Endothelial cell (in vitro differentiated cells): ENCODE measurements at regions not wholly inside any gene's neighbourhood (a gene's known extent, or its start where the extent isn't known, plus 50 kb on each side); places are given as distances from the start of the nearest gene placed in this dataset.

ENCODE experiments used
- DNase-seq: peaks from one replicate; pipeline ENCODE4 v3.0.0; 2021; ENCODE audit warnings: low spot score
- H3K27ac Mint-ChIP-seq: one replicate; pipeline ENCODE4 v1.8.0; 2021; ENCODE audit warnings: mixed read lengths, inconsistent platforms; ENCODE audit not compliant: unreplicated experiment
- H3K27me3 Mint-ChIP-seq: one replicate; pipeline ENCODE4 v1.8.0; 2021; ENCODE audit warnings: mild to moderate bottlenecking, moderate library complexity, mixed read lengths, inconsistent platforms; ENCODE audit not compliant: unreplicated experiment
- H3K36me3 Mint-ChIP-seq: one replicate; pipeline ENCODE4 v1.8.0; 2021; ENCODE audit warnings: mild to moderate bottlenecking, low read depth, mixed read lengths, inconsistent platforms; ENCODE audit not compliant: unreplicated experiment
- H3K4me1 Mint-ChIP-seq: one replicate; pipeline ENCODE4 v1.8.0; 2021; ENCODE audit warnings: mild to moderate bottlenecking, mixed read lengths, inconsistent platforms; ENCODE audit not compliant: unreplicated experiment
- H3K4me3 Mint-ChIP-seq: one replicate; pipeline ENCODE4 v1.8.0; 2021; ENCODE audit warnings: mild to moderate bottlenecking, mixed read lengths, inconsistent platforms; ENCODE audit not compliant: unreplicated experiment
- H3K9me3 Mint-ChIP-seq: one replicate; pipeline ENCODE4 v1.8.0; 2021; ENCODE audit warnings: mixed read lengths, inconsistent platforms; ENCODE audit not compliant: unreplicated experiment
- CTCF ChIP-seq: fragments of 200-600 bp; sonication (generic); IDR thresholded peaks from one replicate; pipeline ENCODE4 v1.5.0; 2021; ENCODE audit warnings: antibody characterized with exemption; ENCODE audit not compliant: unreplicated experiment

DNA sequence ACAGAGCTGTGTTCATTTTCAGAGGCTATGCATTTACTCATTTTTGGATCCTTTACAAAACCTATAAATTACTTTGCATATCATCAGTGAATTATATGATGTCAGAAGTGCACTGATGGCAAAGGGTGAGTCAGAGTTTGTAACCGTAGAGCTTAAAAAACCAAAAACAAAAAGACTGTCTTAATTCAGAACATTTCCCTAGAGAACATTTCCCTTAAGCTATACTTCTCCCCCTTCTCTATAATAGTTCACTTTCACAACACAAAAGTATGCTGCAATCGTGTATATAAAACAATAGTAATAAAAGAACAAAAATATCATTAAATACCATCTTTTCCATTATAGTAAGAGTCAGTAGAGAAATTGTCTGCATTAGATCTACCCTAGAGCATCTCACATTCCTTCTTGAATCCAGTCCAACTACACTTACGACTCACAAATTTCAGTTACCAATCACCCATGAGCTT lies 934.9 kb downstream of the LRFN5 start:
- H3K27me3 Mint-ChIP-seq: no peaks in the 10 kb centered on the region
- H3K9me3 Mint-ChIP-seq: no peaks in the 10 kb centered on the region
- no peak for TF ChIP-seq CTCF
- DNase-seq: no peak
- H3K4me1 Mint-ChIP-seq: no peaks in the 10 kb centered on the region
- H3K4me3 Mint-ChIP-seq: no peak overlapping the region
- no peak overlapping the region for H3K27ac Mint-ChIP-seq
- no peaks in the 10 kb centered on the region for H3K36me3 Mint-ChIP-seq

DNA sequence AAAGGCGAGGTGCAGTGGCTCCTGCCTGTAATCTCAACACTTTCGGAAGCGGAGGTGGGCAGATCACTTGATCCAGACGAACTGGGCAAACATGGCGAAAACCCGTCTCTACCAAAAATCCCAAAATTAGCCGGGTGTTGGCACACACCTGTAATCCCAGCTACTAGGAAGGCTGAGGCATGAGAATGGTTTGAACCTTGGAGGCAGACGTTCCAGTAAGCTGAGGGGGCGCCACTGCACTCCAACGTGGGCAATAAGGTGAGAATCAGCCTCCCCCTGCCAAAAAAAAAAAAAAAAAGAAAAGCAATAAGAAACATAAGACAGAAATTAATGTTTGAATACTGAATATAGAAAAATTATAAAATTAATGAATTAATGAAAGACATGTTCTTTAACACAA lies 928.7 kb downstream of the LRFN5 start:
- Mint-ChIP-seq H3K4me3 (no peak overlapping the region), H3K9me3 (no peaks in the 10 kb centered on the region), H3K27ac (no peak overlapping the region), H3K27me3 (peaks cover 2% of the 10 kb centered on the region), H3K36me3 (no peaks in the 10 kb centered on the region), H3K4me1 (no peaks in the 10 kb centered on the region)
- no peak for TF ChIP-seq CTCF
- DNase-seq: no peak

GRCh38 chr14:42533476-42533875 lies 926.8 kb downstream of the LRFN5 start:
- Mint-ChIP-seq H3K4me3 (no peak overlapping the region), H3K36me3 (no peaks in the 10 kb centered on the region), H3K9me3 (no peaks in the 10 kb centered on the region), H3K4me1 (no peaks in the 10 kb centered on the region), H3K27ac (no peak overlapping the region), H3K27me3 (peaks cover 2% of the 10 kb centered on the region)
- TF ChIP-seq CTCF: no peak
- no peak for DNase-seq

GRCh38 chr14:42532194-42532593 lies 925.5 kb downstream of the LRFN5 start:
- H3K36me3 Mint-ChIP-seq: no peaks in the 10 kb centered on the region
- H3K4me1 Mint-ChIP-seq: no peaks in the 10 kb centered on the region
- no peaks in the 10 kb centered on the region for H3K9me3 Mint-ChIP-seq
- no peak for DNase-seq
- no peak for TF ChIP-seq CTCF
- H3K27me3 Mint-ChIP-seq: peaks cover 2% of the 10 kb centered on the region
- H3K27ac Mint-ChIP-seq: no peak overlapping the region
- no peak overlapping the region for H3K4me3 Mint-ChIP-seq

- no peaks in the 10 kb centered on the region for H3K4me1 Mint-ChIP-seq
- no peaks in the 10 kb centered on the region for H3K9me3 Mint-ChIP-seq
Measured at GRCh38 chr14:42527141-42527540, 920.5 kb downstream of the LRFN5 start.

More at GRCh38 chr14:42527141-42527540, 920.5 kb downstream of the LRFN5 start:
- no peak for DNase-seq
- H3K27me3 Mint-ChIP-seq: peaks cover 2% of the 10 kb centered on the region
- H3K27ac Mint-ChIP-seq: no peak overlapping the region
- TF ChIP-seq CTCF: no peak
- H3K36me3 Mint-ChIP-seq: no peaks in the 10 kb centered on the region
- H3K4me3 Mint-ChIP-seq: no peak overlapping the region
